ENCODE measurements at regions not wholly inside any gene's neighbourhood (a gene's known extent, or its start where the extent isn't known, plus 50 kb on each side); places are given as distances from the start of the nearest gene placed in this dataset.

- TF ChIP-seq, protein P1, sequence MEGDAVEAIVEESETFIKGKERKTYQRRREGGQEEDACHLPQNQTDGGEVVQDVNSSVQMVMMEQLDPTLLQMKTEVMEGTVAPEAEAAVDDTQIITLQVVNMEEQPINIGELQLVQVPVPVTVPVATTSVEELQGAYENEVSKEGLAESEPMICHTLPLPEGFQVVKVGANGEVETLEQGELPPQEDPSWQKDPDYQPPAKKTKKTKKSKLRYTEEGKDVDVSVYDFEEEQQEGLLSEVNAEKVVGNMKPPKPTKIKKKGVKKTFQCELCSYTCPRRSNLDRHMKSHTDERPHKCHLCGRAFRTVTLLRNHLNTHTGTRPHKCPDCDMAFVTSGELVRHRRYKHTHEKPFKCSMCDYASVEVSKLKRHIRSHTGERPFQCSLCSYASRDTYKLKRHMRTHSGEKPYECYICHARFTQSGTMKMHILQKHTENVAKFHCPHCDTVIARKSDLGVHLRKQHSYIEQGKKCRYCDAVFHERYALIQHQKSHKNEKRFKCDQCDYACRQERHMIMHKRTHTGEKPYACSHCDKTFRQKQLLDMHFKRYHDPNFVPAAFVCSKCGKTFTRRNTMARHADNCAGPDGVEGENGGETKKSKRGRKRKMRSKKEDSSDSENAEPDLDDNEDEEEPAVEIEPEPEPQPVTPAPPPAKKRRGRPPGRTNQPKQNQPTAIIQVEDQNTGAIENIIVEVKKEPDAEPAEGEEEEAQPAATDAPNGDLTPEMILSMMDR (IDR thresholded peaks at IDR 0.05) = no peak
- no peak for TF ChIP-seq POLR2A (IDR thresholded peaks at IDR 0.05)
Observed at GRCh38 chr19:30079200-30079599, 137.2 kb downstream of the URI1 start.
